ENCODE measurements at regions not wholly inside any gene's neighbourhood (a gene's known extent, or its start where the extent isn't known, plus 50 kb on each side); places are given as distances from the start of the nearest gene placed in this dataset.

- no peak for TF ChIP-seq CTCF (IDR thresholded peaks at IDR 0.05)
- TF ChIP-seq POLR2A (IDR thresholded peaks at IDR 0.05), result no peak
Measured at GRCh38 chr18:11336241-11336640, 186.9 kb upstream of the PIEZO2 start.

Measured in right lobe of liver (tissue), 4 donors.